K562 (cell line): ENCODE measurements at regions not wholly inside any gene's neighbourhood (a gene's known extent, or its start where the extent isn't known, plus 50 kb on each side); places are given as distances from the start of the nearest gene placed in this dataset.

Experiments used
- BRD4 ChIP-seq: fragments of 200-600 bp; sonication (generic); IDR thresholded peaks from 2 replicates; pipeline ENCODE4 v1.6.1; 2017; ENCODE audit warnings: inconsistent platforms
- CTCF ChIP-seq, 3 experiments: IDR thresholded peaks in 2 of 3; conservative IDR thresholded peaks in 1 of 3; 2 replicates each; pipeline ENCODE4 v1.5.1; 2011 to 2012; ENCODE audit warnings: low read length in 3 of 3, mild to moderate bottlenecking in 3 of 3, control low read depth in 2 of 3, improper control_type of control experiment in 1 of 3, inconsistent platforms in 1 of 3, low read depth in 1 of 3, mixed read lengths in 1 of 3, moderate library complexity in 1 of 3; ENCODE audit not compliant: insufficient read depth in 2 of 3
- HLTF ChIP-seq: fragments of 450-650 bp; IDR thresholded peaks from 2 replicates; pipeline ENCODE4 v1.6.1; 2016
- KAT2B ChIP-seq: IDR thresholded peaks from one replicate; pipeline ENCODE4 v1.6.1; 2012; ENCODE audit warnings: low read depth, mild to moderate bottlenecking, control low read depth, inconsistent platforms, low read length, moderate library complexity
- PRMT5 ChIP-seq: sonication (generic); formaldehyde crosslinking; IDR thresholded peaks from 2 replicates; pipeline ENCODE4 v1.5.0; 2020; ENCODE audit warnings: missing genetic modification reagents
- SNRNP70 ChIP-seq: fragments of 200-400 bp; formaldehyde crosslinking; optimal IDR thresholded peaks from 2 replicates; pipeline ENCODE3; 2017; ENCODE audit warnings: low read depth, low read length
- STAT5B ChIP-seq: fragments of 250-450 bp; sonication (Bioruptor Pico); IDR thresholded peaks from 2 replicates; pipeline ENCODE4 v1.8.0; 2021; ENCODE audit warnings: mild to moderate bottlenecking, inconsistent platforms
- ZFX ChIP-seq: sonication (generic); formaldehyde crosslinking; IDR thresholded peaks from 2 replicates; pipeline ENCODE4 v1.8.0; 2022; ENCODE audit warnings: mild to moderate bottlenecking, missing genetic modification reagents, moderate library complexity
- ZNF274 ChIP-seq: IDR thresholded peaks from 2 replicates; pipeline ENCODE4 v1.6.1; 2011; ENCODE audit warnings: low read depth, mild to moderate bottlenecking, low read length, moderate library complexity, borderline replicate concordance
- ZNF431 ChIP-seq: sonication (generic); formaldehyde crosslinking; IDR thresholded peaks from 2 replicates; pipeline ENCODE4 v1.8.0; 2022; ENCODE audit warnings: mild to moderate bottlenecking, missing genetic modification reagents
- TF ChIP-seq, protein P1 (sequence below), 2 experiments: fragments of 450-650 bp; formaldehyde crosslinking in 1 of 2; IDR thresholded peaks; 2 replicates each; pipeline versions ENCODE4 v1.4.0 to v1.6.1; 2014 to 2020; ENCODE audit warnings: mild to moderate bottlenecking in 2 of 2, borderline replicate concordance in 1 of 2, low read depth in 1 of 2
- TF ChIP-seq, protein P2 (sequence below): fragments of 450-650 bp; IDR thresholded peaks from 2 replicates; pipeline ENCODE4 v1.6.1; 2016; ENCODE audit warnings: low read depth

DNA sequence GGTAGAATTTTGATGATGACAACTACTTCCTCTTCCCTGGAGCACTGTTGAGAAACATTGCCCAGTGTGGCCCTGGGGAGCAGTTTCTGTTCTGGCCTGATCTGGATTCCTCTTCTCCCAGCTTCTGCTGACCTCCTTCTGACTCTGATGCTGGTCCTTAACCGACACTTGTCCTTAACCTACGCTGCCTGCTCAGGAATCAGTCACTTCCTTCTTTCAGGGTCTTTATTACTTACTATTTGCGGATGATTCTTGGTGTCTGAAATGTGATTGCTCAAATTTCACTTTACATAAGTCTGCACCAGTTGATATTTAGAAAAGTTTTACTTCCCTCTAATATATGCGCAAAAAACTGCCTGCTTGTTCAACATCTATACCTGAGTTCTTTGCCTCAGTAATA is 164.1 kb downstream of the PTEN start:
- TF ChIP-seq SNRNP70 (no peak), KAT2B (no peak), ZNF274 (no peak), ZNF431 (no peak), STAT5B (CRISPR knock-in tag) (no peak), CTCF (IDR thresholded peaks at IDR 0.05 in 2 of 3, conservative IDR thresholded peaks at IDR 0.05 in 1 of 3; ENCODE audit: insufficient read depth in 2 of 3, low read depth in 1 of 3, low read length in 3 of 3) (no peak), PRMT5 (no peak), BRD4 (no peak), ZFX (CRISPR knock-in tag) (no peak), HLTF (no peak)
- TF ChIP-seq, protein P1, sequence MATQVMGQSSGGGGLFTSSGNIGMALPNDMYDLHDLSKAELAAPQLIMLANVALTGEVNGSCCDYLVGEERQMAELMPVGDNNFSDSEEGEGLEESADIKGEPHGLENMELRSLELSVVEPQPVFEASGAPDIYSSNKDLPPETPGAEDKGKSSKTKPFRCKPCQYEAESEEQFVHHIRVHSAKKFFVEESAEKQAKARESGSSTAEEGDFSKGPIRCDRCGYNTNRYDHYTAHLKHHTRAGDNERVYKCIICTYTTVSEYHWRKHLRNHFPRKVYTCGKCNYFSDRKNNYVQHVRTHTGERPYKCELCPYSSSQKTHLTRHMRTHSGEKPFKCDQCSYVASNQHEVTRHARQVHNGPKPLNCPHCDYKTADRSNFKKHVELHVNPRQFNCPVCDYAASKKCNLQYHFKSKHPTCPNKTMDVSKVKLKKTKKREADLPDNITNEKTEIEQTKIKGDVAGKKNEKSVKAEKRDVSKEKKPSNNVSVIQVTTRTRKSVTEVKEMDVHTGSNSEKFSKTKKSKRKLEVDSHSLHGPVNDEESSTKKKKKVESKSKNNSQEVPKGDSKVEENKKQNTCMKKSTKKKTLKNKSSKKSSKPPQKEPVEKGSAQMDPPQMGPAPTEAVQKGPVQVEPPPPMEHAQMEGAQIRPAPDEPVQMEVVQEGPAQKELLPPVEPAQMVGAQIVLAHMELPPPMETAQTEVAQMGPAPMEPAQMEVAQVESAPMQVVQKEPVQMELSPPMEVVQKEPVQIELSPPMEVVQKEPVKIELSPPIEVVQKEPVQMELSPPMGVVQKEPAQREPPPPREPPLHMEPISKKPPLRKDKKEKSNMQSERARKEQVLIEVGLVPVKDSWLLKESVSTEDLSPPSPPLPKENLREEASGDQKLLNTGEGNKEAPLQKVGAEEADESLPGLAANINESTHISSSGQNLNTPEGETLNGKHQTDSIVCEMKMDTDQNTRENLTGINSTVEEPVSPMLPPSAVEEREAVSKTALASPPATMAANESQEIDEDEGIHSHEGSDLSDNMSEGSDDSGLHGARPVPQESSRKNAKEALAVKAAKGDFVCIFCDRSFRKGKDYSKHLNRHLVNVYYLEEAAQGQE (IDR thresholded peaks at IDR 0.05; ENCODE audit: borderline replicate concordance), result no peak
- TF ChIP-seq, protein P1 (CRISPR knock-in tag; IDR thresholded peaks at IDR 0.05; ENCODE audit: low read depth), result no peak
- TF ChIP-seq, protein P2, sequence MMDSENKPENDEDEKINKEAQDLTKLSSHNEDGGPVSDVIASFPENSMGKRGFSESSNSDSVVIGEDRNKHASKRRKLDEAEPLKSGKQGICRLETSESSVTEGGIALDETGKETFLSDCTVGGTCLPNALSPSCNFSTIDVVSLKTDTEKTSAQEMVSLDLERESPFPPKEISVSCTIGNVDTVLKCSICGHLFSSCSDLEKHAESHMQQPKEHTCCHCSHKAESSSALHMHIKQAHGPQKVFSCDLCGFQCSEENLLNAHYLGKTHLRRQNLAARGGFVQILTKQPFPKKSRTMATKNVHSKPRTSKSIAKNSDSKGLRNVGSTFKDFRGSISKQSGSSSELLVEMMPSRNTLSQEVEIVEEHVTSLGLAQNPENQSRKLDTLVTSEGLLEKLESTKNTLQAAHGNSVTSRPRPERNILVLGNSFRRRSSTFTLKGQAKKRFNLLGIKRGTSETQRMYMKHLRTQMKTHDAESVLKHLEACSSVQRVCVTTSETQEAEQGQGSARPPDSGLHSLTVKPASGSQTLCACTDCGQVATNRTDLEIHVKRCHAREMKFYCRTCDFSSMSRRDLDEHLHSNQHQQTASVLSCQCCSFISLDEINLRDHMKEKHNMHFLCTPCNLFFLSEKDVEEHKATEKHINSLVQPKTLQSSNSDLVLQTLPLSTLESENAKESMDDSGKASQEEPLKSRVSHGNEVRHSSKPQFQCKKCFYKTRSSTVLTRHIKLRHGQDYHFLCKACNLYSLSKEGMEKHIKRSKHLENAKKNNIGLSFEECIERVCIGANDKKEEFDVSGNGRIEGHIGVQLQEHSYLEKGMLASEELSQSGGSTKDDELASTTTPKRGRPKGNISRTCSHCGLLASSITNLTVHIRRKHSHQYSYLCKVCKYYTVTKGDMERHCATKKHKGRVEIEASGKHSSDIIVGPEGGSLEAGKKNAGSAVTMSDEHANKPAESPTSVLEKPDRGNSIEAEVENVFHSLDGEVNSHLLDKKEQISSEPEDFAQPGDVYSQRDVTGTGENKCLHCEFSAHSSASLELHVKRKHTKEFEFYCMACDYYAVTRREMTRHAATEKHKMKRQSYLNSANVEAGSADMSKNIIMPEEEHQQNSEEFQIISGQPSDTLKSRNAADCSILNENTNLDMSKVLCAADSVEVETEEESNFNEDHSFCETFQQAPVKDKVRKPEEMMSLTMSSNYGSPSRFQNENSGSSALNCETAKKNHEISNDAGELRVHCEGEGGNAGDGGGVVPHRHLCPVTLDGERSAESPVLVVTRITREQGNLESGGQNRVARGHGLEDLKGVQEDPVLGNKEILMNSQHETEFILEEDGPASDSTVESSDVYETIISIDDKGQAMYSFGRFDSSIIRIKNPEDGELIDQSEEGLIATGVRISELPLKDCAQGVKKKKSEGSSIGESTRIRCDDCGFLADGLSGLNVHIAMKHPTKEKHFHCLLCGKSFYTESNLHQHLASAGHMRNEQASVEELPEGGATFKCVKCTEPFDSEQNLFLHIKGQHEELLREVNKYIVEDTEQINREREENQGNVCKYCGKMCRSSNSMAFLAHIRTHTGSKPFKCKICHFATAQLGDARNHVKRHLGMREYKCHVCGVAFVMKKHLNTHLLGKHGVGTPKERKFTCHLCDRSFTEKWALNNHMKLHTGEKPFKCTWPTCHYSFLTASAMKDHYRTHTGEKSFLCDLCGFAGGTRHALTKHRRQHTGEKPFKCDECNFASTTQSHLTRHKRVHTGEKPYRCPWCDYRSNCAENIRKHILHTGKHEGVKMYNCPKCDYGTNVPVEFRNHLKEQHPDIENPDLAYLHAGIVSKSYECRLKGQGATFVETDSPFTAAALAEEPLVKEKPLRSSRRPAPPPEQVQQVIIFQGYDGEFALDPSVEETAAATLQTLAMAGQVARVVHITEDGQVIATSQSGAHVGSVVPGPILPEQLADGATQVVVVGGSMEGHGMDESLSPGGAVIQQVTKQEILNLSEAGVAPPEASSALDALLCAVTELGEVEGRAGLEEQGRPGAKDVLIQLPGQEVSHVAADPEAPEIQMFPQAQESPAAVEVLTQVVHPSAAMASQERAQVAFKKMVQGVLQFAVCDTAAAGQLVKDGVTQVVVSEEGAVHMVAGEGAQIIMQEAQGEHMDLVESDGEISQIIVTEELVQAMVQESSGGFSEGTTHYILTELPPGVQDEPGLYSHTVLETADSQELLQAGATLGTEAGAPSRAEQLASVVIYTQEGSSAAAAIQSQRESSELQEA, result no peak
